IMR-90 (cell line): ENCODE measurements at regions not wholly inside any gene's neighbourhood (a gene's known extent, or its start where the extent isn't known, plus 50 kb on each side); places are given as distances from the start of the nearest gene placed in this dataset.
"Not testable (repeated sequence)": the region's sequence is repeated elsewhere in the genome, so short reads cannot be mapped to it uniquely, and the experiment has no call there.

Source experiments
- ATAC-seq: fragments of 200-7000 bp; cut with Tn5 transposase; 2 replicates; pipeline ENCODE4 v1.9.1; 2020; ENCODE audit warnings: low read depth, mild to moderate bottlenecking, moderate library complexity
- BruUV-seq: library from RNA; stranded (reverse); fragments of 400-500 nt; replicated peaks from 2 replicates; lab custom pipeline; 2021; lab: Mats Ljungman, UMichigan
- CTCF ChIA-PET: fragments of 300-600 bp; formaldehyde crosslinking; extraction: SDS; loops from one replicate; lab custom pipeline; 2021; ENCODE audit warnings: antibody characterized with exemption; lab: Yijun Ruan, JAX
- POLR2A ChIA-PET: fragments of 300-600 bp; sonication (Branson Sonifier 250); formaldehyde crosslinking; loops from one replicate; lab custom pipeline; 2022; ENCODE audit warnings: antibody characterized with exemption; ENCODE audit not compliant: unreplicated experiment; lab: Charles Lee
- DNase-seq: peaks from one replicate; pipeline ENCODE4 v3.0.0; 2013
- H2AFZ ChIP-seq: replicated peaks from 2 replicates; pipeline ENCODE3; 2013; ENCODE audit warnings: low read length, mild to moderate bottlenecking; ENCODE audit not compliant: poor library complexity
- H2AK5ac ChIP-seq: 2 replicates; pipeline ENCODE4 v1.6.1; 2013; ENCODE audit warnings: low read depth, low read length, inconsistent platforms
- H2AK9ac ChIP-seq: replicated peaks from 2 replicates; pipeline ENCODE3; 2013; ENCODE audit warnings: mild to moderate bottlenecking, low read depth, low read length, moderate library complexity; ENCODE audit not compliant: poor library complexity
- H2BK120ac ChIP-seq: 2 replicates; pipeline ENCODE4 v1.6.1; 2013; ENCODE audit warnings: low read depth, low read length, inconsistent platforms
- H2BK15ac ChIP-seq: 3 replicates; pipeline ENCODE4 v1.6.1; 2013; ENCODE audit warnings: low read depth, low read length, inconsistent platforms
- H2BK20ac ChIP-seq: 2 replicates; pipeline ENCODE4 v1.6.1; 2013; ENCODE audit warnings: low read depth, mild to moderate bottlenecking, inconsistent platforms, low read length, moderate library complexity
- H2BK5ac ChIP-seq: 2 replicates; pipeline ENCODE4 v1.6.1; 2013; ENCODE audit warnings: mild to moderate bottlenecking, low read depth, low read length, inconsistent platforms; ENCODE audit not compliant: poor library complexity, severe bottlenecking
- H3K14ac ChIP-seq: replicated peaks from 2 replicates; pipeline ENCODE4 v1.6.1; 2013; ENCODE audit warnings: low read depth, low read length, inconsistent platforms
- H3K18ac ChIP-seq: 2 replicates; pipeline ENCODE4 v1.6.1; 2013; ENCODE audit warnings: low read depth, low read length, control low read depth
- H3K23ac ChIP-seq: 2 replicates; pipeline ENCODE4 v1.6.1; 2013; ENCODE audit warnings: low read depth, low read length, inconsistent platforms
- H3K27ac ChIP-seq: 2 replicates; pipeline ENCODE4 v1.5.1; 2013; ENCODE audit warnings: mild to moderate bottlenecking, control low read depth, low read length; ENCODE audit not compliant: insufficient read depth
- H3K27me3 ChIP-seq: 2 replicates; pipeline ENCODE4 v1.6.1; 2013; ENCODE audit warnings: low read length; ENCODE audit not compliant: control insufficient read depth, insufficient read depth
- H3K36me3 ChIP-seq: 2 replicates; pipeline ENCODE4 v1.6.1; 2013; ENCODE audit warnings: low read length, mixed read lengths; ENCODE audit not compliant: control insufficient read depth, insufficient read depth
- H3K4ac ChIP-seq: 2 replicates; pipeline ENCODE4 v1.6.1; 2013; ENCODE audit warnings: low read depth, low read length, inconsistent platforms
- H3K4me1 ChIP-seq: 2 replicates; pipeline ENCODE4 v1.6.1; 2013; ENCODE audit warnings: low read length, mixed read lengths; ENCODE audit not compliant: control insufficient read depth, insufficient read depth
- H3K4me2 ChIP-seq: 2 replicates; pipeline ENCODE4 v1.6.1; 2013; ENCODE audit warnings: low read depth, mild to moderate bottlenecking, control low read depth, low read length, moderate library complexity
- H3K4me3 ChIP-seq: 2 replicates; pipeline ENCODE4 v1.5.1; 2013; ENCODE audit warnings: low read depth, mild to moderate bottlenecking, control low read depth, low read length, moderate library complexity; ENCODE audit not compliant: insufficient read depth
- H3K56ac ChIP-seq: 2 replicates; pipeline ENCODE4 v1.6.1; 2013; ENCODE audit warnings: low read length, inconsistent platforms; ENCODE audit not compliant: insufficient read depth; ENCODE audit errors: extremely low read depth
- H3K79me1 ChIP-seq, 2 experiments: 2 replicates each; pipeline ENCODE4 v1.6.1; 2013; ENCODE audit warnings: low read length in 2 of 2, inconsistent platforms in 1 of 2, low read depth in 1 of 2
- H3K9ac ChIP-seq: 2 replicates; pipeline ENCODE4 v1.6.1; 2013; ENCODE audit warnings: low read depth, low read length, control low read depth
- H3K9me1 ChIP-seq: 2 replicates; pipeline ENCODE4 v1.6.1; 2013; ENCODE audit warnings: low read length, inconsistent platforms; ENCODE audit not compliant: insufficient read depth
- H3K9me3 ChIP-seq: 2 replicates; pipeline ENCODE4 v1.6.1; 2013; ENCODE audit warnings: low read length; ENCODE audit not compliant: control insufficient read depth, insufficient read depth
- H4K20me1 ChIP-seq: 2 replicates; pipeline ENCODE4 v1.6.1; 2013; ENCODE audit warnings: low read length, inconsistent platforms; ENCODE audit not compliant: insufficient read depth
- H4K5ac ChIP-seq: 2 replicates; pipeline ENCODE4 v1.6.1; 2013; ENCODE audit warnings: mild to moderate bottlenecking, low read depth, low read length, control low read depth
- H4K8ac ChIP-seq, 2 experiments: 2 replicates each; pipeline ENCODE4 v1.6.1; 2013; ENCODE audit warnings: low read depth in 2 of 2, low read length in 2 of 2, control low read depth in 1 of 2, inconsistent platforms in 1 of 2
- H4K91ac ChIP-seq: 2 replicates; pipeline ENCODE4 v1.6.1; 2013; ENCODE audit warnings: low read depth, low read length, inconsistent platforms; ENCODE audit not compliant: insufficient read depth
- WGBS, 2 experiments: methylation state at CpG; one replicate each; pipeline versions ENCODE4 v1.1.5 to v1.1.7; 2013; ENCODE audit warnings: missing lambda C conversion rate in 2 of 2; ENCODE audit not compliant: insufficient read length in 1 of 2; ENCODE audit errors: extremely low coverage in 2 of 2; 5-methylcytosine and 5-hydroxymethylcytosine counted together
- dilution Hi-C: fragments of 300-500 bp; cut with HindIII; formaldehyde crosslinking; loops from one replicate; pipeline ENCODE4 v1.14.3; 2018; ENCODE audit warnings: low sequenced_read_pairs; ENCODE audit not compliant: unreplicated experiment
- in situ Hi-C: fragments of 300-500 bp; cut with MboI; formaldehyde crosslinking; loops from 3 replicates; pipeline ENCODE4 v1.14.3; 2019; ENCODE audit warnings: low sequenced_read_pairs, inconsistent platforms, mixed read lengths
- intact Hi-C: fragments of 100-400 bp; cut with micrococcal nuclease; formaldehyde crosslinking; loops from 2 replicates; pipeline ENCODE4 v1.10.0; 2022

DNA sequence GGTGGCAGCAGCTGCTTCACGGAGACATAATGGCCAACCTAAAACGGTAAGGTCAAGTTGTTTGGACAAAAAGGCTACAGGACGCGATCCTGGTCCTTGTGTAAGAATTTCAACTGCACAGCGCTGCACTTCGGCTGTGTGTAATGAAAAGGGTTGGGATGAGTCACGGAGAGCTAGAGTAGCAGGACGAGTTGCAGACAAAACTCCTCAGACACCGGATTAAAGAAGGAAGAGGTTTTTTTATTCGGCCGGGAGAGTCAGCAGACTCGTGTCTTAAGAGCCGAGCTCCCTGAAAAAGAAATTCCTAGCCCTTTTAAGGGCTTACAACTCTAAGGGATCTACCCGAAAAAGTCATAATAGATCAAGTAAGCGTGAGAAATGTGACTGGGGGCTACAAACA lies 124.2 kb upstream of the CCZ1B start:
- H3K79me1 ChIP-seq, BruUV-seq, H3K9me1 ChIP-seq, H3K18ac ChIP-seq, H4K91ac ChIP-seq, H2BK15ac ChIP-seq, H3K23ac ChIP-seq, ATAC-seq, in situ Hi-C loops, CTCF ChIA-PET, H2BK5ac ChIP-seq, H3K9ac ChIP-seq, H3K27ac ChIP-seq, H3K4me1 ChIP-seq, DNase-seq, H2BK120ac ChIP-seq, H4K8ac ChIP-seq, H3K4me2 ChIP-seq, H3K9me3 ChIP-seq, H3K56ac ChIP-seq, H2AK5ac ChIP-seq, POLR2A ChIA-PET, dilution Hi-C loops, H3K14ac ChIP-seq, H2AFZ ChIP-seq, H2BK20ac ChIP-seq, H4K5ac ChIP-seq, H3K4me3 ChIP-seq, H4K20me1 ChIP-seq, H2AK9ac ChIP-seq, H3K36me3 ChIP-seq, H3K4ac ChIP-seq, H3K27me3 ChIP-seq: not testable (repeated sequence)
- WGBS, 2 experiments = no CpG with 5 or more reads among the region's 15 CpGs
- intact Hi-C loops = loop anchor here (10.0 kb wide), 1 partner anchor 465 kb away; no protein-coding TSS in a partner anchor

- intact Hi-C loops = loop anchor here (10.0 kb wide), 1 partner anchor 463 kb away; no protein-coding TSS in a partner anchor
- H3K9me3 ChIP-seq, H3K27ac ChIP-seq, H2BK5ac ChIP-seq, ATAC-seq, H4K20me1 ChIP-seq, H3K4me3 ChIP-seq, H3K14ac ChIP-seq, H2BK15ac ChIP-seq, H3K23ac ChIP-seq, H2AK5ac ChIP-seq, H2BK20ac ChIP-seq, DNase-seq, H2AK9ac ChIP-seq, BruUV-seq, in situ Hi-C loops, H4K8ac ChIP-seq, H3K18ac ChIP-seq, dilution Hi-C loops, H4K5ac ChIP-seq, H3K36me3 ChIP-seq, H4K91ac ChIP-seq, H2AFZ ChIP-seq, H2BK120ac ChIP-seq, POLR2A ChIA-PET, H3K56ac ChIP-seq, H3K4me1 ChIP-seq, H3K27me3 ChIP-seq, H3K9ac ChIP-seq, H3K4me2 ChIP-seq, H3K4ac ChIP-seq, CTCF ChIA-PET, H3K9me1 ChIP-seq, H3K79me1 ChIP-seq: not testable (repeated sequence)
- no CpG with 5 or more reads among the region's 2 CpGs for WGBS, 2 experiments
Observed at GRCh38 chr7:6951553-6951952, 125.5 kb upstream of the CCZ1B start.
